Effector memory CD8-positive, alpha-beta T cell (primary cell): ENCODE measurements at regions not wholly inside any gene's neighbourhood (a gene's known extent, or its start where the extent isn't known, plus 50 kb on each side); places are given as distances from the start of the nearest gene placed in this dataset.

Experiments used
- ATAC-seq: fragments of 150-1000 bp; cut with Tn5 transposase; replicated peaks from 2 replicates; pipeline ENCODE4 v1.10.0; 2021; ENCODE audit warnings: mild to moderate bottlenecking, moderate library complexity
- DNase-seq, 3 experiments: peaks; one replicate each; pipeline ENCODE4 v3.0.0; 2021
- H3K27ac Mint-ChIP-seq, 2 donors: one replicate each; pipeline ENCODE4 v1.8.0; 2022; ENCODE audit warnings: mild to moderate bottlenecking in 2 of 2, mixed read lengths in 2 of 2, moderate library complexity in 2 of 2
- H3K27me3 Mint-ChIP-seq, 2 donors: one replicate each; pipeline ENCODE4 v1.8.0; 2022; ENCODE audit warnings: mixed read lengths in 2 of 2
- H3K36me3 Mint-ChIP-seq: one replicate; pipeline ENCODE4 v1.8.0; 2022; ENCODE audit warnings: mild to moderate bottlenecking, moderate library complexity, mixed read lengths; ENCODE audit not compliant: insufficient read depth
- H3K4me1 Mint-ChIP-seq, 2 donors: one replicate each; pipeline ENCODE4 v1.8.0; 2022; ENCODE audit warnings: low read depth in 2 of 2, mixed read lengths in 2 of 2
- H3K4me3 Mint-ChIP-seq, 2 donors: one replicate each; pipeline ENCODE4 v1.8.0; 2022; ENCODE audit warnings: mild to moderate bottlenecking in 2 of 2, mixed read lengths in 2 of 2, moderate library complexity in 2 of 2
- H3K9me3 Mint-ChIP-seq, 2 donors: one replicate each; pipeline ENCODE4 v1.8.0; 2022; ENCODE audit warnings: mixed read lengths in 2 of 2

DNA sequence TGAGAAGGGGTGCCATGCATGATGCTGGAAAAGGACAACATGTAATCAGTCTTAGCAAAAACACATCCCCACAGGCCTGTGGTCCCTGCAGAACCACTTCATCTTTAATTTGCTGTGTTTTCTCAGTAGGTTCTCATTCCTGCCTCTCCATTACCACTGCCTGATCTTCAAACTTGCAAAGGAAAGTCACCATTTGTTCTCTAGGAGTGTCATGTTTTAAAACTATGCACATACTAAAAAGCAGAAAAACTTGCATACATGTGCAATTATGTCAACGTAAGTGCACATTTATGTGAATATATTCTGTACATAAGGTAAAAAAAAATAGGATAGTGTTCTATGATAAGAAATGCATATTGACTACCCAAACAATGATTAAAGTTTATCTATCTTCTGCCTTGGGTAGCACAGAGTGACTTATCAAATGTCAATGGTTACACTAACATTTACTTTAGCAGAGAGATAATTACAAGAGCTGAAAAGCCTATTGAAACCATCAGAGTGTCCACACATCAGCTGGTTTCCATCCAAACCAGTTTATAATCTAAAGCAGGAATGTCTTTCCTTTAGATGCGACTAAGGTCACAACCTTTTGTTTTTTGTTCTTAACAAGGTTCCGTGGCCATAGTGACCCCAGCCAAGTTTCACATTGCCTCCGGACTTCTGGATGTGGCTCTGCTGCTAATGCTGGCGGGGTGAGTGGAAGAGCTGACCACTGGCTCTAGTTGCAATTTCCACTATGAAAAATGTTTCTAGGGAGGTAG lies 58.7 kb upstream of the RMDN2 start:
- no peak overlapping the region for H3K4me3 Mint-ChIP-seq
- no peak overlapping the region for H3K27ac Mint-ChIP-seq
- H3K36me3 Mint-ChIP-seq: no peaks in the 10 kb centered on the region
- DNase-seq (no peak), ATAC-seq (no peak)
- H3K9me3 Mint-ChIP-seq: no peaks in the 10 kb centered on the region
- peaks cover 42 to 47% of the 10 kb centered on the region in 2 donors for H3K27me3 Mint-ChIP-seq
- H3K4me1 Mint-ChIP-seq: no peaks in the 10 kb centered on the region

GRCh38 chr2:37867166-37867565 lies 57.9 kb upstream of the RMDN2 start:
- Mint-ChIP-seq H3K27ac (no peak overlapping the region), H3K36me3 (no peaks in the 10 kb centered on the region), H3K9me3 (no peaks in the 10 kb centered on the region), H3K4me1 (peaks cover 0 to 2% of the 10 kb centered on the region in 2 donors), H3K27me3 (peaks cover 34 to 39% of the 10 kb centered on the region in 2 donors), H3K4me3 (no peak overlapping the region)
- no peak for DNase-seq
- no peak for ATAC-seq

- DNase-seq (no peak), ATAC-seq (no peak)
- H3K4me1 Mint-ChIP-seq: peaks cover 0 to 3% of the 10 kb centered on the region in 2 donors
- no peaks in the 10 kb centered on the region for H3K9me3 Mint-ChIP-seq
- H3K27ac Mint-ChIP-seq: no peak overlapping the region
- no peaks in the 10 kb centered on the region for H3K36me3 Mint-ChIP-seq
- peaks cover 17 to 24% of the 10 kb centered on the region in 2 donors for H3K27me3 Mint-ChIP-seq
- no peak overlapping the region for H3K4me3 Mint-ChIP-seq
Measured at GRCh38 chr2:37868866-37869265, 56.2 kb upstream of the RMDN2 start.

GRCh38 chr2:37869304-37869703 lies 55.8 kb upstream of the RMDN2 start:
- Mint-ChIP-seq H3K27ac (no peak overlapping the region), H3K4me3 (no peak overlapping the region), H3K36me3 (no peaks in the 10 kb centered on the region), H3K27me3 (peaks cover 13 to 20% of the 10 kb centered on the region in 2 donors), H3K9me3 (no peaks in the 10 kb centered on the region), H3K4me1 (peaks cover 0 to 3% of the 10 kb centered on the region in 2 donors)
- DNase-seq (no peak), ATAC-seq (no peak)

DNA sequence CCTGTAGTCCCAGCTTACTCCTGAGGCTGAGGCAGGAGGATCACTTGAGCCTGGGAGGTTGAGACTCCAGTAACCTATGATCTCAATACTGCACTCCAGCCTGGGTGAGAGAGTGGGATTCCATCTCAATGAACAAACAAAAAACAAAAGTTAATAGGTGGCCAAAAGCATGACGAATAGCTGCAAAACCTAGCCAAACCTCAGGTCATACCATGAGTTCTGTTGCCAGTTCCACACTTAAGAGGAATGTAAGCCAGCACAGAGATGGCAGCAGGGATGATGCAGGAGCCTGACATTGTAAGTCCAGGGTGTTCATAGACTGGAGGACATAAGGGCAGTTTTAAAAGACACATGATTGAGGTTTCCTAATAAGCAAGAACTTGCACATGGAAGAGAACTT lies 55.3 kb upstream of the RMDN2 start:
- Mint-ChIP-seq H3K4me1 (peaks cover 0 to 3% of the 10 kb centered on the region in 2 donors), H3K36me3 (no peaks in the 10 kb centered on the region), H3K9me3 (no peaks in the 10 kb centered on the region), H3K27ac (no peak overlapping the region), H3K4me3 (no peak overlapping the region), H3K27me3 (peaks cover 12 to 23% of the 10 kb centered on the region in 2 donors)
- ATAC-seq: no peak
- no peak for DNase-seq

DNA sequence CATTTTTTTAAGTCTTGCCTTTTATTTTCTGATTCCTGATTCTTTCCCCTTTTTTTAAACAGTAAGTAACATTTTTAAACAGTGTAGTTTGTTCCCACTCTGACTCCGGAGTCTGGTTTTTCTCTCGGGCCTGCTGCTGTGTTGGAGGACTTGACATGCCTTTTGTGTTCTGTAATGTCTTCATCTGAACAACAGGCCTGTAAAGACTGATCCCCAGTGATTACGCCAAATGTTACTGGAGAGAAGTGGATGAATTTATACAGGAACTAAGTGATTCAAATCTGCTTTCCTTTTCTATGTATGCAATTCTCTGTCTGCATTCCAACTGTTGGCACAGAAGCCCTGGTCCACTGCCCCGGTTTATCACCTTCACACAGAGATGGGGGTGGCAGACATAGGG lies 54.3 kb upstream of the RMDN2 start:
- Mint-ChIP-seq H3K27me3 (peaks cover 1 to 16% of the 10 kb centered on the region in 2 donors), H3K4me1 (peaks cover 0 to 3% of the 10 kb centered on the region in 2 donors), H3K36me3 (no peaks in the 10 kb centered on the region), H3K4me3 (no peak overlapping the region), H3K9me3 (no peaks in the 10 kb centered on the region), H3K27ac (no peak overlapping the region)
- no peak for DNase-seq
- ATAC-seq: no peak

DNA sequence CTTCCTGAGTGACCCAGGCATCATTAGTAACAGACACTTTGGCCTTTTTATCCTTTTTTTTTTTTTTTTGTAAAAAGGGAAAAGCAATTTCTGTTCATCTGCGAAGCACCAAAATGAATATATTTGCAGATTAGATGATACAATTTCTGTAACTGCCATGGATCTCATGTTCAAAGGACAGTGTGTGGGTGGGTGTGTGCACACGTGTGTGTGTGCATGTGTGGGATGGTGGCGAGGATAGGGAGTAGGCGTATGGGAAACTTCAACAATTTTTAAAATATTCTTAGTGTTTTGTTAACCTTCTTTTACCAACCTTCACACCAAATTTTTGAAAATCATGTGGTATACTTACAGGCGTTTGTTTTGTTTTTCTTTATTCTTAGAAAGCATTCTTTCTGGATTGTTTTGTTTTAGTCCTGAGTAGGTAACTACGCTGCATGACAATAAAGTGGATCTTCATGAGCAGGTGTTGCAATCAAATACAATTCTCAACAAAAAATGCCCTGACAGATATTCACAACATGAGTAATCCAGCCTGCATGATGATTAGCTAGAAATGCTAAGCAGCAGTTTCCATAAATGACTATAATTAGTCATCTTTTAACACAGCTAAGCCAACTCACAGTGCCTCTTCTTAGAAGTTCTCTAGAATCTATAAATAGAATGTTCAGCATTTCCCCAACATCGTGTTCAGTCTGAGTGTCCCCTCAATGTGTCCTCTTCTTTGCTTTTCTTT lies 53.5 kb upstream of the RMDN2 start:
- no peak for ATAC-seq
- no peak overlapping the region for H3K4me3 Mint-ChIP-seq
- no peaks in the 10 kb centered on the region for H3K9me3 Mint-ChIP-seq
- no peak overlapping the region for H3K27ac Mint-ChIP-seq
- H3K4me1 Mint-ChIP-seq: peaks cover 0 to 3% of the 10 kb centered on the region in 2 donors
- DNase-seq: no peak
- H3K36me3 Mint-ChIP-seq: no peaks in the 10 kb centered on the region
- H3K27me3 Mint-ChIP-seq: peaks cover 0 to 10% of the 10 kb centered on the region in 2 donors

DNA sequence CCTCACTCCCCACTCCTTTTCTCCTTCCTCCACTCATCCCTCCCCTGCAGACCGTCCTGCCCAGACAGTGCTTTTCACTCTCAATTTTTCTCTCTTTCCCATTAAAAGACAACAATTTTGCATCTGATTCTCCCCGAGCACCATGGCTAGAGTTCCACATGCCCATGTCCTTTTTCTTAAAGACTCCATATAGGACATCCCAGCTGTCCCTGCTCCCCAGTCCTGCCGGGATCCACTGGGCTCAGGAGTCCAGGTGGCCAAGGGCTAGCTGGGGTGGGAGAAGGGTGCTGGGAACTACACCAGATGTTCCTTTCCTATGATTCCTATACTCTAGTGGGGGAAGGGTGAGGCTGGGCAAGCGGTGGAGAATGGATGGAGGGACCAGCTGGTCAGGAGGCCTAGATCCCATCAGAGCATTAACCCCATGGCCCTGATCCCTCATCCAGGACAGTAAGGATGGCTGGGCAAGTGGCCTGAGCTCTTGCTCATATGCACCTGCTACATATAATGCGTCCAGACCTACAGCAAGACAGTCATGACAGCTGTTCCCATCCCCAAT lies 52.8 kb upstream of the RMDN2 start:
- Mint-ChIP-seq H3K9me3 (no peaks in the 10 kb centered on the region), H3K27ac (no peak overlapping the region), H3K4me3 (no peak overlapping the region), H3K4me1 (peaks cover 0 to 3% of the 10 kb centered on the region in 2 donors), H3K27me3 (peaks cover 0 to 7% of the 10 kb centered on the region in 2 donors), H3K36me3 (no peaks in the 10 kb centered on the region)
- no peak for DNase-seq
- ATAC-seq: no peak

GRCh38 chr2:37873229-37873628 lies 51.9 kb upstream of the RMDN2 start:
- peaks cover 0 to 7% of the 10 kb centered on the region in 2 donors for H3K27me3 Mint-ChIP-seq
- no peaks in the 10 kb centered on the region for H3K9me3 Mint-ChIP-seq
- DNase-seq: no peak
- no peaks in the 10 kb centered on the region for H3K36me3 Mint-ChIP-seq
- no peak overlapping the region for H3K27ac Mint-ChIP-seq
- H3K4me3 Mint-ChIP-seq: no peak overlapping the region
- H3K4me1 Mint-ChIP-seq: peaks cover 0 to 3% of the 10 kb centered on the region in 2 donors
- ATAC-seq: no peak

DNA sequence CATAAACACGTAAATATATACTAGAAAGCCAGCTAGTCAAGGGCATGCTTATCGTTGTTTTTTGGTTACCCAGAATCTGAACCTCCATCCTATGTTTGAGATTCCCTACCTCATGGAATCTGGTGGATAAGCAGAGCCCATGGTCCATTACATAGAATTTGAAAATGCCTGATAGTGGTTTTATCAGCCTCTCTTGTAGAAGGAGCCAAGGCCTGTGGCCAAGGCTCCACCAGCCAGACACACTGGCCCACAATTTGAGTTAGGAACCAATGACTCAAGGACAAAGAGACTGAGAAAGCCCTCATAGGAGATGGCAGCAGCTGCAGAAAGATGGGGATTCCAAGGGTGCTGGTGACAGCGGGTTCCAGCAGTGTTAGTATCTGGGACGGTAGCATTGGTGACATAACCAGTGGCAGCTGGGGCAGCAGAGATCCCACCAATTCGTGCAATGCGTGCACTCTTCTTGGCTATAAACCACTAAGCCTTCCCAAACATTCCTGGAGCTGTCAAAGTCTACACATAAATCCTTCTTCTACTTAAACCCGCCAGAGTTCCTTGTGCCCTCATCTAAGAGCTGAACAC lies 51.2 kb upstream of the RMDN2 start:
- DNase-seq (no peak), ATAC-seq (no peak)
- peaks cover 0 to 7% of the 10 kb centered on the region in 2 donors for H3K27me3 Mint-ChIP-seq
- H3K4me3 Mint-ChIP-seq: no peak overlapping the region
- no peak overlapping the region for H3K27ac Mint-ChIP-seq
- H3K9me3 Mint-ChIP-seq: no peaks in the 10 kb centered on the region
- peaks cover 0 to 3% of the 10 kb centered on the region in 2 donors for H3K4me1 Mint-ChIP-seq
- no peaks in the 10 kb centered on the region for H3K36me3 Mint-ChIP-seq

- no peak overlapping the region for H3K27ac Mint-ChIP-seq
- ATAC-seq (no peak), DNase-seq (no peak)
- no peak overlapping the region for H3K4me3 Mint-ChIP-seq
- peaks cover 0 to 3% of the 10 kb centered on the region in 2 donors for H3K4me1 Mint-ChIP-seq
- no peaks in the 10 kb centered on the region for H3K9me3 Mint-ChIP-seq
- peaks cover 3 to 8% of the 10 kb centered on the region in 2 donors for H3K27me3 Mint-ChIP-seq
- H3K36me3 Mint-ChIP-seq: no peaks in the 10 kb centered on the region
Measured at GRCh38 chr2:37874470-37874869, 50.6 kb upstream of the RMDN2 start.
